Gastrocnemius medialis (tissue), 4 donors: ENCODE measurements at regions not wholly inside any gene's neighbourhood (a gene's known extent, or its start where the extent isn't known, plus 50 kb on each side); places are given as distances from the start of the nearest gene placed in this dataset.

Experiments used
- POLR2A ChIP-seq, 2 donors: fragments of 450-650 bp; IDR thresholded peaks; one replicate each; pipeline ENCODE4 v1.6.1; 2017; ENCODE audit warnings: antibody characterized with exemption in 2 of 2, mild to moderate bottlenecking in 2 of 2, moderate library complexity in 2 of 2
- TF ChIP-seq, protein P1 (sequence below), 5 experiments: fragments of 450-650 bp in 3 of 5; fragments of 200-600 bp in 2 of 5; sonication (generic) in 2 of 5; IDR thresholded peaks in 4 of 5; conservative IDR thresholded peaks in 1 of 5; 1 replicate in 4 of 5; 2 replicates in 1 of 5; pipeline ENCODE4 v1.5.1; 2016 to 2019; ENCODE audit warnings: antibody characterized with exemption in 5 of 5, mild to moderate bottlenecking in 3 of 5, moderate library complexity in 3 of 5

DNA sequence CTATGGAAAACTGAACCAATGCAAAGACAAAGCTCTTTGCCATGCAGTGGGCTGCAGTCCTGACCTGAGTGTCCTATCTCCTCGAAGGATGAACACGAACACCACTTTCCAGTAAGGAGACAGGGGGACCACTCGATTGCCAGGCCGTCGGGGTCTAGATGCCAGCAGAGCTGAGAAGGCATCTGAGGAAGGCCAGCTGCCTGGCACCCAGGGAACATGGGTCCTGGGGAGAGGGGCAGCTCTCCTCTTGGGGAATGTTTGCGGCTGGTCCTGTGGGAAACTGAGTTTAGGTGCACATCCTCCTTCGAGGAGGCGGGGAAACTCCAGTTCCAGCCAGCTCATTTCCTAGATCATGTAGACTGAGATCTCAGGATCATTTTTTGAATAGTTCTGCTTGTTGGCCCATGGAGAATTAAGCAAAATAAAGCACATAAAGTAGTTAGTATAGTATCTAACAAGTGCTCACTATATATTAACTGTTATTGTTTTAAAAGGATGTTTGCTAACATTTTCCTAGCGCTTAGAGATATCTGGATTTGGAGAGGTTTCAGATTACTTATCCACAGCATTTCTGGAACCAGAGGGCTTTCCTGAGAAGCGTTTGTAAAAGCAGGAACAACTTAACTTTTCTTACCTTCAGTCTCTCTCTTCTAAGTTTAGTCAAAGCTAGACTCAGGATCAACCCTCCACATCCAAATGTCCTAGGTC, 225.3 kb upstream of the FOXQ1 start:
- no peak for TF ChIP-seq POLR2A (IDR thresholded peaks at IDR 0.05)
- TF ChIP-seq, protein P1, sequence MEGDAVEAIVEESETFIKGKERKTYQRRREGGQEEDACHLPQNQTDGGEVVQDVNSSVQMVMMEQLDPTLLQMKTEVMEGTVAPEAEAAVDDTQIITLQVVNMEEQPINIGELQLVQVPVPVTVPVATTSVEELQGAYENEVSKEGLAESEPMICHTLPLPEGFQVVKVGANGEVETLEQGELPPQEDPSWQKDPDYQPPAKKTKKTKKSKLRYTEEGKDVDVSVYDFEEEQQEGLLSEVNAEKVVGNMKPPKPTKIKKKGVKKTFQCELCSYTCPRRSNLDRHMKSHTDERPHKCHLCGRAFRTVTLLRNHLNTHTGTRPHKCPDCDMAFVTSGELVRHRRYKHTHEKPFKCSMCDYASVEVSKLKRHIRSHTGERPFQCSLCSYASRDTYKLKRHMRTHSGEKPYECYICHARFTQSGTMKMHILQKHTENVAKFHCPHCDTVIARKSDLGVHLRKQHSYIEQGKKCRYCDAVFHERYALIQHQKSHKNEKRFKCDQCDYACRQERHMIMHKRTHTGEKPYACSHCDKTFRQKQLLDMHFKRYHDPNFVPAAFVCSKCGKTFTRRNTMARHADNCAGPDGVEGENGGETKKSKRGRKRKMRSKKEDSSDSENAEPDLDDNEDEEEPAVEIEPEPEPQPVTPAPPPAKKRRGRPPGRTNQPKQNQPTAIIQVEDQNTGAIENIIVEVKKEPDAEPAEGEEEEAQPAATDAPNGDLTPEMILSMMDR (IDR thresholded peaks at IDR 0.05 in 4 of 5, conservative IDR thresholded peaks at IDR 0.05 in 1 of 5): no peak
